ENCODE measurements at regions not wholly inside any gene's neighbourhood (a gene's known extent, or its start where the extent isn't known, plus 50 kb on each side); places are given as distances from the start of the nearest gene placed in this dataset.

DNA sequence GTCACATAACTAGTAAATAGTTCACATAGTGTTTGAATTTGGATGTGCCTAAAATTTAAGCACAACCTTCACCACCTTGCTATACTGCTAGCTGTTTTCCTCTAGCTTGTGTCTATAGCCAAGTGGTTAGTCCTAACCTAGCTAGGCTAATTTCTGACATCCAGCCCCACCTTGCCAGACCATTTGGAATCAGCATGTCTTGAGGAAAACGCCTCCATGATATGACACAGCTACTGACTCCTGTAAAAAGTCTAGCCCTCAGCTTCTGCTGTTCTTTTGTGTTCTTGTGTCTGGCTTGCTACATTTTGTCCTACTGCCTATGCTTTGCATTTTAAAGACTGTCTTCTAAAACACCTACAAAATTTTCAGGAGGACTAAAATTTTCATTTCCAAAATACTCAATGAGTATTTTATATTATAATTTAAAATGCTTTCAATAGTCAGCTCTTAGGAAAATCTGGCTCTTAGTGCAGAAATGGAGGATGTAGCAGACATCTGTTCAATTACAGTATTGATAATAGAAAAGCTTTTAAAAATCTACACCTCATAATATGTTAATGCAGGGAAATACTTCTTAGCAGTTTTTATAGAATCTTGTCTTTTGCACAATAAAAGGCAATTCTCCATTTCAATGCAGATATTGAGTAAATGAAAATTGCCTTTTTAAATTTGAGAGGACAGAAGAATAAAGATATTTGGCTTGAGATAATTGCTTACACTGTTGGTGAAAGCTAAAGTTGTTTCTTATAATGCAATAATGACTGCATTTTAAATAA lies 160.8 kb upstream of the APP start:
- TF ChIP-seq, protein P1, sequence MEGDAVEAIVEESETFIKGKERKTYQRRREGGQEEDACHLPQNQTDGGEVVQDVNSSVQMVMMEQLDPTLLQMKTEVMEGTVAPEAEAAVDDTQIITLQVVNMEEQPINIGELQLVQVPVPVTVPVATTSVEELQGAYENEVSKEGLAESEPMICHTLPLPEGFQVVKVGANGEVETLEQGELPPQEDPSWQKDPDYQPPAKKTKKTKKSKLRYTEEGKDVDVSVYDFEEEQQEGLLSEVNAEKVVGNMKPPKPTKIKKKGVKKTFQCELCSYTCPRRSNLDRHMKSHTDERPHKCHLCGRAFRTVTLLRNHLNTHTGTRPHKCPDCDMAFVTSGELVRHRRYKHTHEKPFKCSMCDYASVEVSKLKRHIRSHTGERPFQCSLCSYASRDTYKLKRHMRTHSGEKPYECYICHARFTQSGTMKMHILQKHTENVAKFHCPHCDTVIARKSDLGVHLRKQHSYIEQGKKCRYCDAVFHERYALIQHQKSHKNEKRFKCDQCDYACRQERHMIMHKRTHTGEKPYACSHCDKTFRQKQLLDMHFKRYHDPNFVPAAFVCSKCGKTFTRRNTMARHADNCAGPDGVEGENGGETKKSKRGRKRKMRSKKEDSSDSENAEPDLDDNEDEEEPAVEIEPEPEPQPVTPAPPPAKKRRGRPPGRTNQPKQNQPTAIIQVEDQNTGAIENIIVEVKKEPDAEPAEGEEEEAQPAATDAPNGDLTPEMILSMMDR (conservative IDR thresholded peaks at IDR 0.05 in 1 of 2, IDR thresholded peaks at IDR 0.05 in 1 of 2; ENCODE audit: extremely low read depth in 1 of 2, insufficient read depth in 1 of 2, low read depth in 1 of 2, low read length in 2 of 2) = no peak
- TF ChIP-seq EZH2 (IDR thresholded peaks at IDR 0.05; ENCODE audit: borderline replicate concordance, low read length) = no peak
